ENCODE measurements at regions not wholly inside any gene's neighbourhood (a gene's known extent, or its start where the extent isn't known, plus 50 kb on each side); places are given as distances from the start of the nearest gene placed in this dataset.

DNA sequence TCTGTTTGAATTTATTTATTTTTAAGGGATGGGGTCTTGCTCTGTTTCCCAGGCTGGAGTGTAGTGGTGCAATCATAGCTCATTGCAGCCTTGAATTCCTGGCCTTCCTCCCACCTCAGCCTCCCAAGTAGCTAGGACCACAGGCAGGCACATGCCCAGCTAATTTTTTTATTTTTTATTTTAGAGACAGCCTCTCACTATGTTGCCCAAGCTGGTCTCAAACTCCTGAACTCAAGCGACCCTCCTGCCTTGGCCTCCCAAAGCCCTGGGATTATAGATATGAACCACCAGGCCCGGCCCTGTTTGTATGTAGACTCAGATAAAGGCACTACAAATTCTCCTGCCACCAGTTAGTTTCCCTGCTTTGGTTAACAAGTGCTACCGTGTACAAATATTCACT is 142.9 kb upstream of the SOX4 start:
- TF ChIP-seq EZH2 (IDR thresholded peaks at IDR 0.05; ENCODE audit: low read length, unreplicated experiment) (no peak), EZH2phosphoT487 (IDR thresholded peaks at IDR 0.05; ENCODE audit: borderline replicate concordance, low read length) (no peak)
